ENCODE measurements at regions not wholly inside any gene's neighbourhood (a gene's known extent, or its start where the extent isn't known, plus 50 kb on each side); places are given as distances from the start of the nearest gene placed in this dataset.

DNA sequence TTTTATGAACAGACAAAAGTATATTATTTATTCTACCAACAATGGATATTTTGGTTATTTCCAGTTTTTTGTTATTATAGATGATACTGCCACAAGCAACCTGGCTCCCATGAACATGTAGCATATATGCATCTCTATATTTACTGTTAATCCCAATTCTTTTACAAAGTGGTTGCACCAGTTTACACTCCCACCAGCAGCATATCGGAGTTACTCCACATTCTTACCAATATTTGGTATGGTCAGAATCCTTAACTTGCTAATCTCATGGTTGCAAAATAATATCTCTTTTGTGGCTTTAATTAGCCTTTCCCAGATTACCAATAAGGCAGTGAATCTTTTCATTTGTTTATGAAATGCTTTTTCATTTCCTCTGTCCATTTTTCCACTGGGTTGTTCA is 137.6 kb upstream of the CDYL start:
- peaks cover 3% of the 10 kb centered on the region for H3K4me1 ChIP-seq (ENCODE audit: insufficient read depth, low read length)
- no peak for DNase-seq (ENCODE audit: insufficient read length, low spot score, missing footprints)
- H4K20me1 ChIP-seq (ENCODE audit: insufficient read depth, low read length): no peaks in the 10 kb centered on the region
- H3K27me3 ChIP-seq (ENCODE audit: insufficient read depth, low read length): no peaks in the 10 kb centered on the region
- H3K27ac ChIP-seq (ENCODE audit: low read depth, low read length): no peak overlapping the region
- no peaks in the 10 kb centered on the region for H3K36me3 ChIP-seq (ENCODE audit: insufficient read depth, low read length)
- H3K79me2 ChIP-seq (ENCODE audit: insufficient read depth, low read length): no peaks in the 10 kb centered on the region
- no peaks in the 10 kb centered on the region for H3K9me3 ChIP-seq (ENCODE audit: low read depth, low read length)
- H2AFZ ChIP-seq (ENCODE audit: low read length): no peak overlapping the region
- H3K4me3 ChIP-seq (ENCODE audit: insufficient read depth, low read length): no peak overlapping the region
- no peak overlapping the region for H3K4me2 ChIP-seq (ENCODE audit: insufficient read depth, low read length)
- TF ChIP-seq, protein P1, sequence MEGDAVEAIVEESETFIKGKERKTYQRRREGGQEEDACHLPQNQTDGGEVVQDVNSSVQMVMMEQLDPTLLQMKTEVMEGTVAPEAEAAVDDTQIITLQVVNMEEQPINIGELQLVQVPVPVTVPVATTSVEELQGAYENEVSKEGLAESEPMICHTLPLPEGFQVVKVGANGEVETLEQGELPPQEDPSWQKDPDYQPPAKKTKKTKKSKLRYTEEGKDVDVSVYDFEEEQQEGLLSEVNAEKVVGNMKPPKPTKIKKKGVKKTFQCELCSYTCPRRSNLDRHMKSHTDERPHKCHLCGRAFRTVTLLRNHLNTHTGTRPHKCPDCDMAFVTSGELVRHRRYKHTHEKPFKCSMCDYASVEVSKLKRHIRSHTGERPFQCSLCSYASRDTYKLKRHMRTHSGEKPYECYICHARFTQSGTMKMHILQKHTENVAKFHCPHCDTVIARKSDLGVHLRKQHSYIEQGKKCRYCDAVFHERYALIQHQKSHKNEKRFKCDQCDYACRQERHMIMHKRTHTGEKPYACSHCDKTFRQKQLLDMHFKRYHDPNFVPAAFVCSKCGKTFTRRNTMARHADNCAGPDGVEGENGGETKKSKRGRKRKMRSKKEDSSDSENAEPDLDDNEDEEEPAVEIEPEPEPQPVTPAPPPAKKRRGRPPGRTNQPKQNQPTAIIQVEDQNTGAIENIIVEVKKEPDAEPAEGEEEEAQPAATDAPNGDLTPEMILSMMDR (IDR thresholded peaks at IDR 0.05; ENCODE audit: extremely low read depth, low read depth, low read length): no peak

DNA sequence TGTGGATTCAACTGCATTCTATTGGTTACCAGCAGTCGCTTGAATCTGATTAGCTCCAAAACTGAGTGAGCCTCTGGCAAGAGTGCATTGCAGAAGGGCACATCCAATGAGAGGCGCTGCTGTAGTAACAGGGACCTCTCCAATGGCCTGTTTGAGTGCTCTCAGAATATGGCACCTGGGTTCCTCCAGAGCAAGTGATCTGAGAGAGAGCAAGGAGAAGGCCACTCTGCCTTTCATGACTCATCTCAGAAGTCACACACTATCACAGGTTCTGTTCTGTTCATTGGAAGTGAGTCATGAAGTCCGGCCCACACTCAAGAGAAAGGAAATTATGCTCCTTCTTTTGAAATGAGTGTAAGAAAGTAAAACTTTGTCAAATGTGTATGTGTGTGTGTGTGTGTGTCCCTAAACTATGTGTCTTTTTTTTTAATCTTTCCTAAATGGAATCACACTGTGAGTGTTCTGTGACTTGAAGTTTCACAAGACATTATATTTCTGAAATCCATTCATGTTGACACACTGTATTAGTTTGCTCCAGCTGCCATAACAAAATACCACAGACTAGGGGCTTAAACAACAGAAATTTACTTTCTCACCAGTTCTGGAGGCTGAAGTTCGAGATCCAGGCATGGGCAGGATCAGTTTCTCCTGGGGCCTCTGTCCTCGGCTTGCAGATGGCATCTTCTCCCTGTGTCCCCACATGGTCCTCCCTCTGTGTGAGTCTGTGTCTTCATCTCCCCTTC is 138.3 kb upstream of the CDYL start:
- H3K9me3 ChIP-seq (ENCODE audit: low read depth, low read length): no peaks in the 10 kb centered on the region
- H2AFZ ChIP-seq (ENCODE audit: low read length): no peak overlapping the region

DNA sequence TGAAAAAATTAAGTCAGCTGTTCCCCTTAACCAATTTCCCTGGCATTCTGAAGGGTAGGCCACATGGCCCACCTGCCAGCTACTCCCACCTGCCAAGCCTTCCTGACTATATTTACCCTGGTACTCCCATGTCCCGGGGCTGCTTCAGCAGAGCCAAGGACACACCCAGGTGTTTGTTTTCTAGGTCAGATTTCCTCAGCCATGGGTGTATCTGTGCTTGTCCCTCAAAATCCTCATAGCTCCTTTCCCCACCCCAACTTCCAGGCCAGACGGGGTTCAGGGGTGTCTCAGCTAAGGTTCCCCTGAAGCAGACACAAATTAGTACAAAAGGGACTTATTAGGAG is 139.4 kb upstream of the CDYL start:
- H3K27me3 ChIP-seq (ENCODE audit: insufficient read depth, low read length): no peaks in the 10 kb centered on the region
- no peak overlapping the region for H3K4me3 ChIP-seq (ENCODE audit: insufficient read depth, low read length)
- DNase-seq (ENCODE audit: insufficient read length, low spot score, missing footprints): no peak
- no peaks in the 10 kb centered on the region for H3K9me3 ChIP-seq (ENCODE audit: low read depth, low read length)
- no peaks in the 10 kb centered on the region for H3K36me3 ChIP-seq (ENCODE audit: insufficient read depth, low read length)
- H2AFZ ChIP-seq (ENCODE audit: low read length): no peak overlapping the region
- no peaks in the 10 kb centered on the region for H3K79me2 ChIP-seq (ENCODE audit: insufficient read depth, low read length)
- peaks cover 3% of the 10 kb centered on the region for H3K4me1 ChIP-seq (ENCODE audit: insufficient read depth, low read length)
- no peaks in the 10 kb centered on the region for H4K20me1 ChIP-seq (ENCODE audit: insufficient read depth, low read length)
- no peak overlapping the region for H3K4me2 ChIP-seq (ENCODE audit: insufficient read depth, low read length)
- H3K27ac ChIP-seq (ENCODE audit: low read depth, low read length): no peak overlapping the region
- TF ChIP-seq, protein P1 (IDR thresholded peaks at IDR 0.05; ENCODE audit: extremely low read depth, low read depth, low read length): no peak

More for the DNA sequence above, 138.3 kb upstream of the CDYL start:
- H3K79me2 ChIP-seq (ENCODE audit: insufficient read depth, low read length): no peaks in the 10 kb centered on the region
- H3K4me2 ChIP-seq (ENCODE audit: insufficient read depth, low read length): no peak overlapping the region
- TF ChIP-seq, protein P1 (IDR thresholded peaks at IDR 0.05; ENCODE audit: extremely low read depth, low read depth, low read length): no peak
- no peaks in the 10 kb centered on the region for H3K27me3 ChIP-seq (ENCODE audit: insufficient read depth, low read length)
- H3K4me1 ChIP-seq (ENCODE audit: insufficient read depth, low read length): peaks cover 3% of the 10 kb centered on the region
- no peaks in the 10 kb centered on the region for H4K20me1 ChIP-seq (ENCODE audit: insufficient read depth, low read length)
- H3K36me3 ChIP-seq (ENCODE audit: insufficient read depth, low read length): no peaks in the 10 kb centered on the region
- no peak overlapping the region for H3K27ac ChIP-seq (ENCODE audit: low read depth, low read length)
- H3K4me3 ChIP-seq (ENCODE audit: insufficient read depth, low read length): no peak overlapping the region
- peak; percentile 85 for DNase-seq (ENCODE audit: insufficient read length, low spot score, missing footprints)

GRCh38 chr6:4636191-4636880 is 139.9 kb upstream of the CDYL start:
- Histone ChIP-seq H4K20me1 (ENCODE audit: insufficient read depth, low read length) (no peaks in the 10 kb centered on the region), H3K4me2 (ENCODE audit: insufficient read depth, low read length) (no peak overlapping the region), H3K4me1 (ENCODE audit: insufficient read depth, low read length) (peaks cover 3% of the 10 kb centered on the region), H3K79me2 (ENCODE audit: insufficient read depth, low read length) (no peaks in the 10 kb centered on the region), H3K4me3 (ENCODE audit: insufficient read depth, low read length) (no peak overlapping the region), H3K9me3 (ENCODE audit: low read depth, low read length) (no peaks in the 10 kb centered on the region), H3K27ac (ENCODE audit: low read depth, low read length) (no peak overlapping the region), H3K36me3 (ENCODE audit: insufficient read depth, low read length) (no peaks in the 10 kb centered on the region), H3K27me3 (ENCODE audit: insufficient read depth, low read length) (no peaks in the 10 kb centered on the region), H2AFZ (ENCODE audit: low read length) (no peak overlapping the region)
- TF ChIP-seq, protein P1 (IDR thresholded peaks at IDR 0.05; ENCODE audit: extremely low read depth, low read depth, low read length): no peak
- no peak for DNase-seq (ENCODE audit: insufficient read length, low spot score, missing footprints)
